Neural cell (in vitro differentiated cells): ENCODE measurements at regions not wholly inside any gene's neighbourhood (a gene's known extent, or its start where the extent isn't known, plus 50 kb on each side); places are given as distances from the start of the nearest gene placed in this dataset.

Source experiments
- CTCF ChIP-seq: fragments of 450-650 bp; IDR thresholded peaks from 2 replicates; pipeline ENCODE4 v1.5.1; 2014; ENCODE audit warnings: antibody characterized with exemption, mild to moderate bottlenecking, moderate library complexity; ENCODE audit not compliant: poor library complexity, severe bottlenecking
- EP300 ChIP-seq: fragments of 450-650 bp; conservative IDR thresholded peaks from 2 replicates; pipeline ENCODE4 v1.6.1; 2014; ENCODE audit warnings: antibody characterized with exemption, mild to moderate bottlenecking, moderate library complexity; ENCODE audit not compliant: poor library complexity, severe bottlenecking
- POLR2AphosphoS5 ChIP-seq: IDR thresholded peaks from 2 replicates; pipeline ENCODE4 v1.6.1; 2012
- RAD21 ChIP-seq: fragments of 450-650 bp; conservative IDR thresholded peaks from 2 replicates; pipeline ENCODE4 v1.6.1; 2014; ENCODE audit warnings: antibody characterized with exemption, mild to moderate bottlenecking, moderate library complexity
- SMC3 ChIP-seq: fragments of 450-650 bp; conservative IDR thresholded peaks from 2 replicates; pipeline ENCODE4 v1.6.1; 2014; ENCODE audit warnings: antibody characterized with exemption, mild to moderate bottlenecking, moderate library complexity; ENCODE audit not compliant: poor library complexity
- TAF1 ChIP-seq: IDR thresholded peaks from 2 replicates; pipeline ENCODE4 v1.6.1; 2012; ENCODE audit warnings: low read depth
- TF ChIP-seq, protein P1 (sequence below): IDR thresholded peaks from 2 replicates; pipeline ENCODE4 v1.6.1; 2012; ENCODE audit warnings: borderline replicate concordance

- TF ChIP-seq EP300 (no peak), CTCF (no peak), POLR2AphosphoS5 (no peak), RAD21 (no peak), SMC3 (no peak), TAF1 (no peak)
- TF ChIP-seq, protein P1, sequence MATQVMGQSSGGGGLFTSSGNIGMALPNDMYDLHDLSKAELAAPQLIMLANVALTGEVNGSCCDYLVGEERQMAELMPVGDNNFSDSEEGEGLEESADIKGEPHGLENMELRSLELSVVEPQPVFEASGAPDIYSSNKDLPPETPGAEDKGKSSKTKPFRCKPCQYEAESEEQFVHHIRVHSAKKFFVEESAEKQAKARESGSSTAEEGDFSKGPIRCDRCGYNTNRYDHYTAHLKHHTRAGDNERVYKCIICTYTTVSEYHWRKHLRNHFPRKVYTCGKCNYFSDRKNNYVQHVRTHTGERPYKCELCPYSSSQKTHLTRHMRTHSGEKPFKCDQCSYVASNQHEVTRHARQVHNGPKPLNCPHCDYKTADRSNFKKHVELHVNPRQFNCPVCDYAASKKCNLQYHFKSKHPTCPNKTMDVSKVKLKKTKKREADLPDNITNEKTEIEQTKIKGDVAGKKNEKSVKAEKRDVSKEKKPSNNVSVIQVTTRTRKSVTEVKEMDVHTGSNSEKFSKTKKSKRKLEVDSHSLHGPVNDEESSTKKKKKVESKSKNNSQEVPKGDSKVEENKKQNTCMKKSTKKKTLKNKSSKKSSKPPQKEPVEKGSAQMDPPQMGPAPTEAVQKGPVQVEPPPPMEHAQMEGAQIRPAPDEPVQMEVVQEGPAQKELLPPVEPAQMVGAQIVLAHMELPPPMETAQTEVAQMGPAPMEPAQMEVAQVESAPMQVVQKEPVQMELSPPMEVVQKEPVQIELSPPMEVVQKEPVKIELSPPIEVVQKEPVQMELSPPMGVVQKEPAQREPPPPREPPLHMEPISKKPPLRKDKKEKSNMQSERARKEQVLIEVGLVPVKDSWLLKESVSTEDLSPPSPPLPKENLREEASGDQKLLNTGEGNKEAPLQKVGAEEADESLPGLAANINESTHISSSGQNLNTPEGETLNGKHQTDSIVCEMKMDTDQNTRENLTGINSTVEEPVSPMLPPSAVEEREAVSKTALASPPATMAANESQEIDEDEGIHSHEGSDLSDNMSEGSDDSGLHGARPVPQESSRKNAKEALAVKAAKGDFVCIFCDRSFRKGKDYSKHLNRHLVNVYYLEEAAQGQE, result no peak
Observed at GRCh38 chr2:155840661-155841060, 491.9 kb downstream of the NR4A2 start.
